ENCODE measurements at regions not wholly inside any gene's neighbourhood (a gene's known extent, or its start where the extent isn't known, plus 50 kb on each side); places are given as distances from the start of the nearest gene placed in this dataset.

- no peak for DNase-seq (ENCODE audit: low read depth in 2 of 2)
Observed at GRCh38 chr2:46831051-46831868, 84.3 kb downstream of the MCFD2 start.

GRCh38 chr2:46829231-46829995, 86.2 kb downstream of the MCFD2 start:
- DNase-seq (ENCODE audit: low read depth in 2 of 2): no peak

- no peak for DNase-seq (ENCODE audit: low read depth in 2 of 2)
Observed at GRCh38 chr2:46828491-46829230, 86.9 kb downstream of the MCFD2 start.

- DNase-seq (ENCODE audit: low read depth in 2 of 2): no peak
Observed at GRCh38 chr2:46828135-46828438, 87.5 kb downstream of the MCFD2 start.

GRCh38 chr2:46827274-46828134, 88.1 kb downstream of the MCFD2 start:
- DNase-seq (ENCODE audit: low read depth in 2 of 2): no peak

GRCh38 chr2:46826569-46827245, 88.9 kb downstream of the MCFD2 start:
- no peak for DNase-seq (ENCODE audit: low read depth in 2 of 2)

GRCh38 chr2:46825939-46826568, 89.6 kb downstream of the MCFD2 start:
- DNase-seq (ENCODE audit: low read depth in 2 of 2): no peak

GRCh38 chr2:46825231-46825938, 90.2 kb downstream of the MCFD2 start:
- no peak for DNase-seq (ENCODE audit: low read depth in 2 of 2)

GRCh38 chr2:46824611-46825010, 91.0 kb downstream of the MCFD2 start:
- peak in 1 of 2 donors; percentile 27 for DNase-seq (ENCODE audit: low read depth in 2 of 2)

GRCh38 chr2:46821600-46821999, 94.0 kb downstream of the MCFD2 start:
- DNase-seq (ENCODE audit: low read depth in 2 of 2): no peak

GRCh38 chr2:46818819-46819218, 96.8 kb downstream of the MCFD2 start:
- DNase-seq (ENCODE audit: low read depth in 2 of 2): no peak

- no peak for DNase-seq (ENCODE audit: low read depth in 2 of 2)
Observed at GRCh38 chr2:46818141-46818621, 97.4 kb downstream of the MCFD2 start.

GRCh38 chr2:46816846-46817726, 98.5 kb downstream of the MCFD2 start:
- no peak for DNase-seq (ENCODE audit: low read depth in 2 of 2)

- DNase-seq (ENCODE audit: low read depth in 2 of 2): no peak
Observed at GRCh38 chr2:46816151-46816845, 99.3 kb downstream of the MCFD2 start.

- DNase-seq (ENCODE audit: low read depth in 2 of 2): peak; percentile 54 to 85
Observed at GRCh38 chr2:46815121-46815802, 100.3 kb downstream of the MCFD2 start.

GRCh38 chr2:46814160-46814961, 101.2 kb downstream of the MCFD2 start:
- DNase-seq (ENCODE audit: low read depth in 2 of 2): peak; percentile 95 to 98

Measured in dermis microvascular lymphatic vessel endothelial cell (primary cell).